SK-N-MC (cell line): ENCODE measurements at regions not wholly inside any gene's neighbourhood (a gene's known extent, or its start where the extent isn't known, plus 50 kb on each side); places are given as distances from the start of the nearest gene placed in this dataset.
"Not testable (repeated sequence)": the region's sequence is repeated elsewhere in the genome, so short reads cannot be mapped to it uniquely, and the experiment has no call there.

ENCODE experiments used
- EZH2 ChIP-seq: fragments of 200-600 bp; sonication (generic); IDR thresholded peaks from one replicate; pipeline ENCODE4 v1.6.1; 2017; ENCODE audit warnings: antibody characterized with exemption
- POLR2AphosphoS5 ChIP-seq: IDR thresholded peaks from 2 replicates; pipeline ENCODE4 v1.6.1; 2012; ENCODE audit warnings: mild to moderate bottlenecking, low read depth, low read length, borderline replicate concordance

DNA sequence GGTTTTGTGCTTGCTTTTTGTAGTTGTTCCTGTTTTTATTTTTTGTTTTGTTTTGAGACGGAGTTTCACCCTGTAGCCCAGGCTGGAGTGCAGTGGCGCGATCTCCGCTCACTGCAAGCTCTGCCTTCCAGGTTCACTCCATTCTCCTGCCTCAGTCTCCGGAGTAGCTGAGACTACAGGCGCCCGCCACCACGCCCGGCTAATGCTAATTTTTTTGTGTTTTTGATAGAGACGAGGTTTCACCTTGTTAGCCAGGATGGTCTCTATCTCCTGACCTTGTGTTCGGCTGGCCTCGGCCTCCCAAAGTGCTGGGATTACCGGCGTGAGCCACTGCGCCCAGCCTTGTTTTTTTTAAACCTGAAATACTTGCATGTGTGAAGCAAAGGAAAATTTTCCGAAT, 908.8 kb upstream of the PIK3C3 start:
- TF ChIP-seq EZH2, POLR2AphosphoS5: not testable (repeated sequence)
